ENCODE measurements at regions not wholly inside any gene's neighbourhood (a gene's known extent, or its start where the extent isn't known, plus 50 kb on each side); places are given as distances from the start of the nearest gene placed in this dataset.

DNA sequence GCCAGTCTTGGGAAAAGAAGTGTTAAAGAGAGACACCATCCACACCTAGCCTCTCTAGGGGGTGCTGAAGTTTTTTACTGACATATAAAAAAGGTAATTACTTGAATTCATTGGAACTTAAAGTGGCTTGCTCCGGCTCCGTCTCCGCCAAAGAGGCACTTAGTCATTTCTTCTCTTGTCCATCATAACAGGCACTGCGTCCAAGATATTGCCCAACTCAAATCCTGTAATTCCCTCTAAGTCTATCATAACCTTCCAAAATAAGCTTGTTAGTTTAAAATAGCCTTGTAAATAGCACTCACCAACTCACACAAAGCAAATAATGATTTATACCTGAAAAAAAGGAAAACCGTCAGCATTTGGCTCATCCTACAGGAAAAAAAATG, 160.5 kb downstream of the ZBTB18 start:
- TF ChIP-seq CTCF (conservative IDR thresholded peaks at IDR 0.05; ENCODE audit: low read depth, low read length) (no peak), EZH2 (IDR thresholded peaks at IDR 0.05; ENCODE audit: low read length, unreplicated experiment) (no peak), EZH2phosphoT487 (IDR thresholded peaks at IDR 0.05; ENCODE audit: borderline replicate concordance, low read length) (no peak)

All from PC-3 (cell line).